ENCODE measurements at regions not wholly inside any gene's neighbourhood (a gene's known extent, or its start where the extent isn't known, plus 50 kb on each side); places are given as distances from the start of the nearest gene placed in this dataset.

DNA sequence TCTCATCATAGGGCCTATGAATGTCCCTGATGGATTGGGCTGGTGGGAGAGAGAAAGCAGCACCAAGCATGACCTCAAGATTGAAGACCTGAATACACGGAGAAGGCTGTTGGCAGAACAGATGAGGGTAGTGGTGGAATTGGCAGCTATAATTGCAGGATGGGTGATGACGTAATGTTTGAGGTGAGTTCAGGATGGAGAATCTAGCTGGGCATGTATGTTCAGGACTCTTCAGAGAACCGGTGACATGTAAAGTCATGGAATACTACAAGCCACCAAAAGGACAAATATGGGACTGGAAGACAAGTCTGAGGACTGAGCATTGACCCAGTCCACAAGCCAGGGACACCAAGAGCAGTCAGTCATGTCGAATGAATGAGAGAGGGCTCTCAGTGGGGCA is 999.8 kb upstream of the TMEM132C start:
- Histone ChIP-seq H3K4me3 (ENCODE audit: low read length) (no peak overlapping the region), H3K27me3 (ENCODE audit: control insufficient read depth, insufficient read depth, low read length) (no peaks in the 10 kb centered on the region), H3K36me3 (ENCODE audit: control insufficient read depth, insufficient read depth, low read length) (no peaks in the 10 kb centered on the region), H3K9me3 (ENCODE audit: control insufficient read depth, insufficient read depth, low read length) (no peaks in the 10 kb centered on the region), H3K27ac (ENCODE audit: low read length) (no peak overlapping the region), H3K4me1 (ENCODE audit: control insufficient read depth, insufficient read depth, low read length) (no peaks in the 10 kb centered on the region)
- H3K36me3 Mint-ChIP-seq = no peaks in the 10 kb centered on the region
- peaks cover 0 to 3% of the 10 kb centered on the region in 2 donors for H3K9me3 Mint-ChIP-seq
- TF ChIP-seq, protein P1, sequence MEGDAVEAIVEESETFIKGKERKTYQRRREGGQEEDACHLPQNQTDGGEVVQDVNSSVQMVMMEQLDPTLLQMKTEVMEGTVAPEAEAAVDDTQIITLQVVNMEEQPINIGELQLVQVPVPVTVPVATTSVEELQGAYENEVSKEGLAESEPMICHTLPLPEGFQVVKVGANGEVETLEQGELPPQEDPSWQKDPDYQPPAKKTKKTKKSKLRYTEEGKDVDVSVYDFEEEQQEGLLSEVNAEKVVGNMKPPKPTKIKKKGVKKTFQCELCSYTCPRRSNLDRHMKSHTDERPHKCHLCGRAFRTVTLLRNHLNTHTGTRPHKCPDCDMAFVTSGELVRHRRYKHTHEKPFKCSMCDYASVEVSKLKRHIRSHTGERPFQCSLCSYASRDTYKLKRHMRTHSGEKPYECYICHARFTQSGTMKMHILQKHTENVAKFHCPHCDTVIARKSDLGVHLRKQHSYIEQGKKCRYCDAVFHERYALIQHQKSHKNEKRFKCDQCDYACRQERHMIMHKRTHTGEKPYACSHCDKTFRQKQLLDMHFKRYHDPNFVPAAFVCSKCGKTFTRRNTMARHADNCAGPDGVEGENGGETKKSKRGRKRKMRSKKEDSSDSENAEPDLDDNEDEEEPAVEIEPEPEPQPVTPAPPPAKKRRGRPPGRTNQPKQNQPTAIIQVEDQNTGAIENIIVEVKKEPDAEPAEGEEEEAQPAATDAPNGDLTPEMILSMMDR (IDR thresholded peaks at IDR 0.05) = no peak
- no peak overlapping the region for H3K4me3 Mint-ChIP-seq
- no peak for DNase-seq
- no peaks in the 10 kb centered on the region for H3K4me1 Mint-ChIP-seq
- H3K27ac Mint-ChIP-seq = no peak overlapping the region
- peaks cover 0 to 2% of the 10 kb centered on the region in 2 donors for H3K27me3 Mint-ChIP-seq (ENCODE audit: low read depth in 2 of 2)
- intact Hi-C loops (cut with micrococcal nuclease) = no loop called here
- WGBS (ENCODE audit: insufficient coverage) = 84% methylated on average over 4 of the region's 4 CpGs
- no peak for ATAC-seq

DNA sequence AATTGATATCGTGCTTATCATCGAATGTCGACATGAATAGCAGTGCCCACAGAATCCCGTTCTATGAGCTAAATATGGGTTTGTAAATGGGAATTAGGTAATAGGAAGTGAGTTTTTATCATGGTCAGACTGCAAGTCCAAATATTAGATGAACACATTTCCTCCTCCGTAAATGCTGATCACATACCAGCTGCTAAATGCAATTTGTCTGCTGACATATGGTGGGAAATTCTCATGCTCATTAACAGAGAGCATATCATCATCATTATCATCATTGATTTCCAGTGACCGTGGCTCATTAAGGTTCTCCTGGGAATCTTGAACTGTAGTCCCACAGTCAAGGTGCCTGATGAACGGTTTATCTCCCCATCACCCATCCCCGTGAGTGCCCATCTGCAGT is 998.8 kb upstream of the TMEM132C start:
- no peak overlapping the region for H3K27ac Mint-ChIP-seq
- TF ChIP-seq, protein P1 (IDR thresholded peaks at IDR 0.05) = no peak
- peaks cover 0 to 2% of the 10 kb centered on the region in 2 donors for H3K27me3 Mint-ChIP-seq (ENCODE audit: low read depth in 2 of 2)
- 84% methylated on average over 8 of the region's 8 CpGs for WGBS (ENCODE audit: insufficient coverage)
- peaks cover 0 to 3% of the 10 kb centered on the region in 2 donors for H3K9me3 Mint-ChIP-seq
- H3K4me1 Mint-ChIP-seq = no peaks in the 10 kb centered on the region
- no peaks in the 10 kb centered on the region for H3K9me3 ChIP-seq (ENCODE audit: control insufficient read depth, insufficient read depth, low read length)
- DNase-seq (no peak), ATAC-seq (no peak)
- intact Hi-C loops (cut with micrococcal nuclease) = no loop called here
- no peak overlapping the region for H3K4me3 ChIP-seq (ENCODE audit: low read length)
- no peak overlapping the region for H3K4me3 Mint-ChIP-seq
- no peak overlapping the region for H3K27ac ChIP-seq (ENCODE audit: low read length)
- no peaks in the 10 kb centered on the region for H3K4me1 ChIP-seq (ENCODE audit: control insufficient read depth, insufficient read depth, low read length)
- H3K36me3 Mint-ChIP-seq = no peaks in the 10 kb centered on the region
- no peaks in the 10 kb centered on the region for H3K36me3 ChIP-seq (ENCODE audit: control insufficient read depth, insufficient read depth, low read length)
- H3K27me3 ChIP-seq (ENCODE audit: control insufficient read depth, insufficient read depth, low read length) = no peaks in the 10 kb centered on the region

DNA sequence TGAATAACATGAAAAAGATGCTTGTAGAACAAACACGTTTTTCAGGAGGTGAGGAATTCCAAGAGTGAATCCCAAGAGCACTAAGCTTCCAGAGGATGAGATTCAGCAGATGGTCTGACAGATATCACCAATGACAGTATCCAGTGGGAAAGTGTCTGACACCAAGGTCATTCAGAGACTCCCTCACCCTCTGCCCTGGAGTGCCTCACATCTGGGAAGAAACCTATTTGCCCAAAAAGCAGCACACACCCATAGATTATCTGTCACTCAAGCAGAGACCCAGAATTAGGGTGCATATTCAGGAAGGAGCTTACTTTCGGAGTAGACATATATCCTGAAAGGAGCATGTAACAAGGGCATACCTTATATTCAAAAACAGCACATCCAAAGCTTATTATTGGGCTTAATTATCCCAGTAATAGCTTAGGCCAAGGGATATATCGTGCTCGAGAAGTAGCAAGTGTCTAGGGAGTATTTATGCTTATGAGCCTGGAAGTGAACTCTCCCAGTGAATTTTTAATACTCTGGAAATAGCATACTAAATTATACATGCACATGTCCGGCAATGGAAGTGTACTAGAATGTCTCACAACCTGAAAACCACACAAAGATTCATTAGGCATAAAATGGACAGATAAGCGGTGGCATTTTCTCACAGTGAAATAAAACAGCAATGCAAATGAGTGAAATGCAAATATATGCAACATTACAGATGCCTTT is 998.1 kb upstream of the TMEM132C start:
- Histone ChIP-seq H3K36me3 (ENCODE audit: control insufficient read depth, insufficient read depth, low read length) (no peaks in the 10 kb centered on the region), H3K4me1 (ENCODE audit: control insufficient read depth, insufficient read depth, low read length) (no peaks in the 10 kb centered on the region), H3K9me3 (ENCODE audit: control insufficient read depth, insufficient read depth, low read length) (no peaks in the 10 kb centered on the region), H3K27me3 (ENCODE audit: control insufficient read depth, insufficient read depth, low read length) (no peaks in the 10 kb centered on the region), H3K4me3 (ENCODE audit: low read length) (no peak overlapping the region), H3K27ac (ENCODE audit: low read length) (no peak overlapping the region)
- Mint-ChIP-seq H3K4me1 (no peaks in the 10 kb centered on the region), H3K4me3 (no peak overlapping the region), H3K27ac (no peak overlapping the region), H3K9me3 (peaks cover 0 to 3% of the 10 kb centered on the region in 2 donors), H3K27me3 (ENCODE audit: low read depth in 2 of 2) (peaks cover 0 to 2% of the 10 kb centered on the region in 2 donors), H3K36me3 (no peaks in the 10 kb centered on the region)
- TF ChIP-seq, protein P1 (IDR thresholded peaks at IDR 0.05) = no peak
- intact Hi-C loops (cut with micrococcal nuclease) = no loop called here
- no peak for ATAC-seq
- WGBS (ENCODE audit: insufficient coverage) = 75% methylated on average over 3 of the region's 6 CpGs
- DNase-seq = no peak

DNA sequence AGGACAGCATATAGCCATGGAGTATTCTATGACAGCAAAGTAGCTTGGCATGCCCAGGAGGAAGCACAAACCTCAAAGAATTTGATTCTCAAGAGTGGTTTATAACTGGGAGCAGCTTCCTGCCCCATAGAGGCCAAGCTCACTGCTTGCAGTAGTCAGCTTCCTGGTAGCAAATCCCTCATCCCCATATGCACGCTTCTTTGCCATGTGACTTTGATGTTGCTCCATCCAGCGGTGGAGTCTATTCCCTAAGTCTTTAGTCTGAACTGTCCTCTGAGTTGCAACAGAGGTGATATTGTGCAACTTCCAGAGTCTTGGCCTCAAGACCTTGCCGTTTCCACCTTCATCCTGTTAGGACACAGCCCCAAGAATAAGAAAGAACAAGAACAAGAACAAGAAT is 996.8 kb upstream of the TMEM132C start:
- no peaks in the 10 kb centered on the region for H3K36me3 Mint-ChIP-seq
- Histone ChIP-seq H3K4me1 (ENCODE audit: control insufficient read depth, insufficient read depth, low read length) (no peaks in the 10 kb centered on the region), H3K4me3 (ENCODE audit: low read length) (no peak overlapping the region), H3K27me3 (ENCODE audit: control insufficient read depth, insufficient read depth, low read length) (no peaks in the 10 kb centered on the region), H3K36me3 (ENCODE audit: control insufficient read depth, insufficient read depth, low read length) (no peaks in the 10 kb centered on the region), H3K27ac (ENCODE audit: low read length) (no peak overlapping the region), H3K9me3 (ENCODE audit: control insufficient read depth, insufficient read depth, low read length) (no peaks in the 10 kb centered on the region)
- H3K27me3 Mint-ChIP-seq (ENCODE audit: low read depth in 2 of 2) = peaks cover 0 to 2% of the 10 kb centered on the region in 2 donors
- TF ChIP-seq, protein P1 (IDR thresholded peaks at IDR 0.05) = no peak
- intact Hi-C loops (cut with micrococcal nuclease) = no loop called here
- H3K4me3 Mint-ChIP-seq = no peak overlapping the region
- H3K9me3 Mint-ChIP-seq = peaks cover 0 to 3% of the 10 kb centered on the region in 2 donors
- ATAC-seq = no peak
- WGBS (ENCODE audit: insufficient coverage) = 67% methylated on average over 3 of the region's 3 CpGs
- no peak for DNase-seq
- H3K4me1 Mint-ChIP-seq = no peaks in the 10 kb centered on the region
- no peak overlapping the region for H3K27ac Mint-ChIP-seq

All from natural killer cell (primary cell).